Peyer's patch (tissue), 4 donors: ENCODE measurements at regions not wholly inside any gene's neighbourhood (a gene's known extent, or its start where the extent isn't known, plus 50 kb on each side); places are given as distances from the start of the nearest gene placed in this dataset.

ENCODE experiments used
- CTCF ChIP-seq, 6 experiments: fragments of 450-650 bp in 4 of 6; fragments of 200-600 bp in 2 of 6; sonication (generic) in 1 of 6; IDR thresholded peaks; one replicate each; pipeline ENCODE4 v1.5.1; 2017 to 2019; ENCODE audit warnings: antibody characterized with exemption in 6 of 6, mild to moderate bottlenecking in 3 of 6, moderate library complexity in 1 of 6
- POLR2A ChIP-seq, 2 donors: fragments of 450-650 bp; IDR thresholded peaks; one replicate each; pipeline ENCODE4 v1.5.1; 2017; ENCODE audit warnings: antibody characterized with exemption in 2 of 2, mild to moderate bottlenecking in 2 of 2, moderate library complexity in 2 of 2

- TF ChIP-seq CTCF (IDR thresholded peaks at IDR 0.05): no peak
- TF ChIP-seq POLR2A (IDR thresholded peaks at IDR 0.05): no peak
Observed at GRCh38 chr2:569681-570080, 107.5 kb downstream of the TMEM18 start.
